ENCODE measurements at regions not wholly inside any gene's neighbourhood (a gene's known extent, or its start where the extent isn't known, plus 50 kb on each side); places are given as distances from the start of the nearest gene placed in this dataset.

- no peak overlapping the region for H3K4me3 ChIP-seq (ENCODE audit: low read depth, low read length)
- TF ChIP-seq ZNF148 (tag by site-specific recombination; IDR thresholded peaks at IDR 0.05; ENCODE audit: borderline replicate concordance) (no peak), EGR2 (tag by site-specific recombination; IDR thresholded peaks at IDR 0.05; ENCODE audit: low read depth) (0 out of 2 replicates have a peak, but pooled peaks have one; percentile 14), ZSCAN5A (tag by site-specific recombination; IDR thresholded peaks at IDR 0.05) (no peak)
- no peaks in the 10 kb centered on the region for H3K36me3 ChIP-seq (ENCODE audit: control insufficient read depth in 2 of 2, insufficient read depth in 1 of 2, low read length in 2 of 2)
- no peak overlapping the region for H3K27ac ChIP-seq (ENCODE audit: extremely low read depth, low read depth, low read length)
- POLR2A ChIA-PET, result no interaction called here
- no peaks in the 10 kb centered on the region for H3K4me1 ChIP-seq (ENCODE audit: control insufficient read depth, insufficient read depth, low read length)
- no peaks in the 10 kb centered on the region for H3K9me3 ChIP-seq (ENCODE audit: control insufficient read depth, insufficient read depth, low read depth, low read length)
- CTCF ChIA-PET, result no interaction called here
These were observed 260.5 kb downstream of the NEDD1 start for GRCh38 chr12:97167598-97167997.

- CTCF ChIA-PET, result interaction anchor here (0.5 kb wide), 1 partner anchor 247 kb away, joined by 5 read pairs; no protein-coding TSS in a partner anchor
- no peaks in the 10 kb centered on the region for H3K36me3 ChIP-seq (ENCODE audit: control insufficient read depth in 2 of 2, insufficient read depth in 1 of 2, low read length in 2 of 2)
- no peaks in the 10 kb centered on the region for H3K9me3 ChIP-seq (ENCODE audit: control insufficient read depth, insufficient read depth, low read depth, low read length)
- POLR2A ChIA-PET, result no interaction called here
- no peak overlapping the region for H3K4me3 ChIP-seq (ENCODE audit: low read depth, low read length)
- no peaks in the 10 kb centered on the region for H3K4me1 ChIP-seq (ENCODE audit: control insufficient read depth, insufficient read depth, low read length)
- H3K27ac ChIP-seq (ENCODE audit: extremely low read depth, low read depth, low read length), result no peak overlapping the region
- TF ChIP-seq ZNF121 (tag by site-specific recombination; IDR thresholded peaks at IDR 0.05) (no peak), ZNF404 (tag by site-specific recombination; IDR thresholded peaks at IDR 0.05) (no peak), ZNF571 (tag by site-specific recombination; IDR thresholded peaks at IDR 0.05) (no peak), ZSCAN30 (tag by site-specific recombination; IDR thresholded peaks at IDR 0.05) (no peak), ZNF791 (tag by site-specific recombination; IDR thresholded peaks at IDR 0.05) (no peak), PRDM2 (tag by site-specific recombination; IDR thresholded peaks at IDR 0.05; ENCODE audit: borderline replicate concordance) (no peak), SCRT1 (tag by site-specific recombination; IDR thresholded peaks at IDR 0.05; ENCODE audit: borderline replicate concordance) (no peak), AEBP2 (tag by site-specific recombination; IDR thresholded peaks at IDR 0.05; ENCODE audit: borderline replicate concordance) (no peak), ZNF837 (tag by site-specific recombination; IDR thresholded peaks at IDR 0.05) (no peak), INSM2 (tag by site-specific recombination; IDR thresholded peaks at IDR 0.05) (no peak), ZNF785 (tag by site-specific recombination; IDR thresholded peaks at IDR 0.05) (no peak), ZFHX2 (tag by site-specific recombination; conservative IDR thresholded peaks at IDR 0.05) (no peak), REST (tag by site-specific recombination; IDR thresholded peaks at IDR 0.05) (no peak)
These were observed 261.7 kb downstream of the NEDD1 start for GRCh38 chr12:97168804-97169203.
